ENCODE measurements at regions not wholly inside any gene's neighbourhood (a gene's known extent, or its start where the extent isn't known, plus 50 kb on each side); places are given as distances from the start of the nearest gene placed in this dataset.

GRCh38 chr2:118272391-118272790 is 184.1 kb downstream of the INSIG2 start:
- Histone ChIP-seq H3K9me3 (replicated peaks; ENCODE audit: control insufficient read depth, insufficient read depth, low read depth, low read length) (no peaks in the 10 kb centered on the region), H3K9ac (ENCODE audit: insufficient read depth in 1 of 2, low read depth in 2 of 2, low read length in 2 of 2) (no peak overlapping the region), H3K36me3 (ENCODE audit: control insufficient read depth, insufficient read depth, low read length) (no peaks in the 10 kb centered on the region), H3K4me1 (replicated peaks in 1 of 2; ENCODE audit: control insufficient read depth in 2 of 2, insufficient read depth in 2 of 2, low read length in 2 of 2) (no peaks in the 10 kb centered on the region), H2AFZ (ENCODE audit: low read depth, low read length) (no peak overlapping the region), H3K4me3 (no peak overlapping the region), H3K4me2 (ENCODE audit: insufficient read depth, low read length) (no peak overlapping the region), H3K27me3 (ENCODE audit: control insufficient read depth in 2 of 2, insufficient read depth in 2 of 2, low read length in 2 of 2) (peaks cover 0 to 33% of the 10 kb centered on the region in 2 experiments; a peak in 2 of 5 replicates), H3K27ac (ENCODE audit: extremely low read depth, low read depth, low read length) (no peak overlapping the region), H3K79me2 (ENCODE audit: control insufficient read depth, insufficient read depth, low read length) (no peaks in the 10 kb centered on the region), H3K9me1 (ENCODE audit: control insufficient read depth, insufficient read depth, low read length) (no peaks in the 10 kb centered on the region), H4K20me1 (replicated peaks; ENCODE audit: control insufficient read depth, insufficient read depth, low read length) (no peaks in the 10 kb centered on the region)
- TF ChIP-seq HMGN3 (IDR thresholded peaks at IDR 0.05; ENCODE audit: borderline replicate concordance, extremely low read depth, insufficient read length, low read depth, low read length) (no peak), ZNF217 (CRISPR knock-in tag; IDR thresholded peaks at IDR 0.05) (no peak), ZNF764 (CRISPR knock-in tag; IDR thresholded peaks at IDR 0.05; ENCODE audit: low read depth) (no peak), CEBPZ (IDR thresholded peaks at IDR 0.05; ENCODE audit: borderline replicate concordance, low read depth, low read length) (no peak), ZBTB26 (CRISPR knock-in tag; IDR thresholded peaks at IDR 0.05) (no peak), KAT2B (IDR thresholded peaks at IDR 0.05; ENCODE audit: low read depth, low read length) (no peak), MAFF (IDR thresholded peaks at IDR 0.05; ENCODE audit: low read length) (no peak), RBM17 (IDR thresholded peaks at IDR 0.05; ENCODE audit: borderline replicate concordance, low read depth, low read length) (no peak), ZNF24 (IDR thresholded peaks at IDR 0.05) (no peak), ZC3H11A (IDR thresholded peaks at IDR 0.05; ENCODE audit: low read depth, low read length) (no peak), NFXL1 (CRISPR knock-in tag; IDR thresholded peaks at IDR 0.05) (no peak), ZNF644 (tag; IDR thresholded peaks at IDR 0.05; ENCODE audit: low read depth) (no peak)
- TF ChIP-seq, protein P1, sequence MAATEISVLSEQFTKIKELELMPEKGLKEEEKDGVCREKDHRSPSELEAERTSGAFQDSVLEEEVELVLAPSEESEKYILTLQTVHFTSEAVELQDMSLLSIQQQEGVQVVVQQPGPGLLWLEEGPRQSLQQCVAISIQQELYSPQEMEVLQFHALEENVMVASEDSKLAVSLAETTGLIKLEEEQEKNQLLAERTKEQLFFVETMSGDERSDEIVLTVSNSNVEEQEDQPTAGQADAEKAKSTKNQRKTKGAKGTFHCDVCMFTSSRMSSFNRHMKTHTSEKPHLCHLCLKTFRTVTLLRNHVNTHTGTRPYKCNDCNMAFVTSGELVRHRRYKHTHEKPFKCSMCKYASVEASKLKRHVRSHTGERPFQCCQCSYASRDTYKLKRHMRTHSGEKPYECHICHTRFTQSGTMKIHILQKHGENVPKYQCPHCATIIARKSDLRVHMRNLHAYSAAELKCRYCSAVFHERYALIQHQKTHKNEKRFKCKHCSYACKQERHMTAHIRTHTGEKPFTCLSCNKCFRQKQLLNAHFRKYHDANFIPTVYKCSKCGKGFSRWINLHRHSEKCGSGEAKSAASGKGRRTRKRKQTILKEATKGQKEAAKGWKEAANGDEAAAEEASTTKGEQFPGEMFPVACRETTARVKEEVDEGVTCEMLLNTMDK (IDR thresholded peaks at IDR 0.05; ENCODE audit: borderline replicate concordance, insufficient read depth, low read depth, low read length, poor library complexity, severe bottlenecking), result no peak
- BruUV-seq (replicated peaks), result no TSS peak
- 0% methylated on average over 4 of the region's 5 CpGs for WGBS (ENCODE audit: insufficient coverage, low coverage, missing lambda C conversion rate)
- POLR2A ChIA-PET, result interaction anchor here (1.1 kb wide), 1 partner anchor 11 kb away, joined by 5 read pairs; no protein-coding TSS in a partner anchor
- no peak for FAIRE-seq
- ATAC-seq, result no peak
- no peak for DNase-seq (ENCODE audit: extremely low read depth in 1 of 4, low spot score in 3 of 4)
- CTCF ChIA-PET (ENCODE audit: low intra/inter-chr PET ratio), result no interaction called here
- in situ Hi-C loops (cut with MboI), result no loop called here
- intact Hi-C loops (cut with micrococcal nuclease), result no loop called here

Measured in K562 (cell line).